ENCODE measurements at regions not wholly inside any gene's neighbourhood (a gene's known extent, or its start where the extent isn't known, plus 50 kb on each side); places are given as distances from the start of the nearest gene placed in this dataset.

GRCh38 chr2:133814890-133815289 lies 246.6 kb upstream of the NCKAP5 start:
- H3K27ac Mint-ChIP-seq = no peak overlapping the region
- POLR2A ChIA-PET = no interaction called here
- ATAC-seq (no peak), DNase-seq (no peak)
- H3K9me3 Mint-ChIP-seq = peaks cover 0 to 25% (median 9%) of the 10 kb centered on the region in 9 donors
- no peak overlapping the region for H3K4me3 Mint-ChIP-seq
- peaks cover 0 to 8% (median 0%) of the 10 kb centered on the region in 3 donors for H3K36me3 Mint-ChIP-seq
- H3K4me1 Mint-ChIP-seq = peaks cover 0 to 4% (median 0%) of the 10 kb centered on the region in 4 donors
- peaks cover 1 to 25% (median 5%) of the 10 kb centered on the region in 5 donors for H3K27me3 Mint-ChIP-seq

- Mint-ChIP-seq H3K4me3 (no peak overlapping the region), H3K27ac (no peak overlapping the region), H3K27me3 (peaks cover 1 to 21% (median 9%) of the 10 kb centered on the region in 5 donors), H3K4me1 (no peaks in the 10 kb centered on the region), H3K36me3 (no peaks in the 10 kb centered on the region), H3K9me3 (peaks cover 0 to 15% (median 5%) of the 10 kb centered on the region in 9 donors)
- ATAC-seq (no peak), DNase-seq (no peak)
- POLR2A ChIA-PET = no interaction called here
Observed at GRCh38 chr2:133816037-133816436, 247.8 kb upstream of the NCKAP5 start.

- H3K36me3 Mint-ChIP-seq = no peaks in the 10 kb centered on the region
- H3K4me1 Mint-ChIP-seq = no peaks in the 10 kb centered on the region
- H3K27ac Mint-ChIP-seq = no peak overlapping the region
- no peak for ATAC-seq
- H3K4me3 Mint-ChIP-seq = no peak overlapping the region
- DNase-seq = no peak
- peaks cover 0 to 8% (median 0%) of the 10 kb centered on the region in 9 donors for H3K9me3 Mint-ChIP-seq
- POLR2A ChIA-PET = no interaction called here
- H3K27me3 Mint-ChIP-seq = peaks cover 1 to 21% (median 9%) of the 10 kb centered on the region in 5 donors
Observed at GRCh38 chr2:133817680-133818566, 249.7 kb upstream of the NCKAP5 start.

GRCh38 chr2:133818661-133819060 lies 250.4 kb upstream of the NCKAP5 start:
- POLR2A ChIA-PET = no interaction called here
- Mint-ChIP-seq H3K27ac (no peak overlapping the region), H3K4me3 (no peak overlapping the region)

GRCh38 chr2:133819906-133820305 lies 251.6 kb upstream of the NCKAP5 start:
- POLR2A ChIA-PET = no interaction called here
- Mint-ChIP-seq H3K9me3 (peaks cover 0 to 8% (median 0%) of the 10 kb centered on the region in 9 donors), H3K27me3 (peaks cover 1 to 21% (median 9%) of the 10 kb centered on the region in 5 donors), H3K4me1 (no peaks in the 10 kb centered on the region), H3K27ac (no peak overlapping the region), H3K36me3 (no peaks in the 10 kb centered on the region), H3K4me3 (no peak overlapping the region)
- ATAC-seq (no peak), DNase-seq (no peak)

More at GRCh38 chr2:133818661-133819060, 250.4 kb upstream of the NCKAP5 start:
- no peak for ATAC-seq
- H3K9me3 Mint-ChIP-seq = peaks cover 0 to 8% (median 0%) of the 10 kb centered on the region in 9 donors
- H3K4me1 Mint-ChIP-seq = no peaks in the 10 kb centered on the region
- H3K27me3 Mint-ChIP-seq = peaks cover 1 to 21% (median 9%) of the 10 kb centered on the region in 5 donors
- no peak for DNase-seq
- H3K36me3 Mint-ChIP-seq = no peaks in the 10 kb centered on the region

GRCh38 chr2:133821107-133821760 lies 253.0 kb upstream of the NCKAP5 start:
- POLR2A ChIA-PET = no interaction called here
- H3K4me1 Mint-ChIP-seq = no peaks in the 10 kb centered on the region
- peaks cover 1 to 21% (median 8%) of the 10 kb centered on the region in 5 donors for H3K27me3 Mint-ChIP-seq
- H3K36me3 Mint-ChIP-seq = no peaks in the 10 kb centered on the region
- no peak for DNase-seq
- H3K27ac Mint-ChIP-seq = no peak overlapping the region
- no peak overlapping the region for H3K4me3 Mint-ChIP-seq
- no peak for ATAC-seq
- peaks cover 0 to 8% (median 0%) of the 10 kb centered on the region in 9 donors for H3K9me3 Mint-ChIP-seq

GRCh38 chr2:133822517-133823225 lies 254.4 kb upstream of the NCKAP5 start:
- peaks cover 0 to 8% (median 0%) of the 10 kb centered on the region in 9 donors for H3K9me3 Mint-ChIP-seq
- POLR2A ChIA-PET = interaction anchor here (0.8 kb wide), 1 partner anchor 29 kb away, joined by 3 read pairs; no protein-coding TSS in a partner anchor
- no peaks in the 10 kb centered on the region for H3K36me3 Mint-ChIP-seq
- H3K27me3 Mint-ChIP-seq = peaks cover 3 to 30% (median 10%) of the 10 kb centered on the region in 5 donors
- H3K4me3 Mint-ChIP-seq = no peak overlapping the region
- no peak overlapping the region for H3K27ac Mint-ChIP-seq
- DNase-seq = no peak
- ATAC-seq = no peak
- no peaks in the 10 kb centered on the region for H3K4me1 Mint-ChIP-seq

- Mint-ChIP-seq H3K36me3 (no peaks in the 10 kb centered on the region), H3K9me3 (peaks cover 0 to 8% (median 0%) of the 10 kb centered on the region in 9 donors), H3K27ac (no peak overlapping the region), H3K4me3 (no peak overlapping the region), H3K27me3 (peaks cover 5 to 35% (median 10%) of the 10 kb centered on the region in 5 donors), H3K4me1 (no peaks in the 10 kb centered on the region)
- no peak for ATAC-seq
- no peak for DNase-seq
- POLR2A ChIA-PET = no interaction called here
Observed at GRCh38 chr2:133823226-133823550, 254.9 kb upstream of the NCKAP5 start.

GRCh38 chr2:133824869-133825268 lies 256.6 kb upstream of the NCKAP5 start:
- no peak for ATAC-seq
- POLR2A ChIA-PET = no interaction called here
- H3K9me3 Mint-ChIP-seq = no peaks in the 10 kb centered on the region

GRCh38 chr2:133825778-133826177 lies 257.5 kb upstream of the NCKAP5 start:
- peaks cover 4 to 19% (median 12%) of the 10 kb centered on the region in 5 donors for H3K27me3 Mint-ChIP-seq
- H3K9me3 Mint-ChIP-seq = no peaks in the 10 kb centered on the region
- no peaks in the 10 kb centered on the region for H3K36me3 Mint-ChIP-seq
- POLR2A ChIA-PET = no interaction called here
- no peak overlapping the region for H3K27ac Mint-ChIP-seq
- no peak for ATAC-seq
- no peak overlapping the region for H3K4me3 Mint-ChIP-seq
- DNase-seq = no peak
- no peaks in the 10 kb centered on the region for H3K4me1 Mint-ChIP-seq

More at GRCh38 chr2:133824869-133825268, 256.6 kb upstream of the NCKAP5 start:
- no peak for DNase-seq
- Mint-ChIP-seq H3K27me3 (peaks cover 4 to 22% (median 8%) of the 10 kb centered on the region in 5 donors), H3K4me1 (no peaks in the 10 kb centered on the region), H3K4me3 (no peak overlapping the region), H3K36me3 (no peaks in the 10 kb centered on the region), H3K27ac (no peak overlapping the region)

GRCh38 chr2:133828913-133829312 lies 260.6 kb upstream of the NCKAP5 start:
- POLR2A ChIA-PET = no interaction called here
- Mint-ChIP-seq H3K9me3 (no peaks in the 10 kb centered on the region), H3K36me3 (no peaks in the 10 kb centered on the region), H3K4me1 (no peaks in the 10 kb centered on the region), H3K27me3 (peaks cover 4 to 23% (median 12%) of the 10 kb centered on the region in 5 donors), H3K27ac (no peak overlapping the region), H3K4me3 (no peak overlapping the region)
- DNase-seq (no peak), ATAC-seq (no peak)

- Mint-ChIP-seq H3K9me3 (no peaks in the 10 kb centered on the region), H3K36me3 (no peaks in the 10 kb centered on the region), H3K4me3 (no peak overlapping the region), H3K27me3 (peaks cover 4 to 26% (median 13%) of the 10 kb centered on the region in 5 donors), H3K4me1 (no peaks in the 10 kb centered on the region), H3K27ac (no peak overlapping the region)
- no peak for ATAC-seq
- POLR2A ChIA-PET = no interaction called here
- DNase-seq = no peak
Observed at GRCh38 chr2:133829450-133830020, 261.3 kb upstream of the NCKAP5 start.
